NCI-H1092 (cell line): ENCODE measurements at regions not wholly inside any gene's neighbourhood (a gene's known extent, or its start where the extent isn't known, plus 50 kb on each side); places are given as distances from the start of the nearest gene placed in this dataset.

ENCODE experiments used
- DNase-seq: peaks from one replicate; lab custom pipeline; 2025; lab: John Stamatoyannopoulos, UW

GRCh38 chr2:17068021-17068420 is 402.4 kb upstream of the CYRIA start:
- no peak for DNase-seq

- DNase-seq = no peak
Observed at GRCh38 chr2:17065536-17065935, 399.9 kb upstream of the CYRIA start.

- no peak for DNase-seq
Observed at GRCh38 chr2:17061028-17061427, 395.4 kb upstream of the CYRIA start.

- DNase-seq = no peak
Observed at GRCh38 chr2:17059458-17059857, 393.8 kb upstream of the CYRIA start.

GRCh38 chr2:17058772-17059402 is 393.3 kb upstream of the CYRIA start:
- DNase-seq = no peak

GRCh38 chr2:17057109-17058017 is 391.7 kb upstream of the CYRIA start:
- no peak for DNase-seq

- no peak for DNase-seq
Observed at GRCh38 chr2:17056236-17056635, 390.6 kb upstream of the CYRIA start.

GRCh38 chr2:17052001-17052400 is 386.4 kb upstream of the CYRIA start:
- DNase-seq = no peak

- DNase-seq = no peak
Observed at GRCh38 chr2:17051538-17051937, 385.9 kb upstream of the CYRIA start.

- no peak for DNase-seq
Observed at GRCh38 chr2:17043173-17043572, 377.5 kb upstream of the CYRIA start.

- no peak for DNase-seq
Observed at GRCh38 chr2:17036361-17036760, 370.7 kb upstream of the CYRIA start.

- no peak for DNase-seq
Observed at GRCh38 chr2:17035010-17035409, 369.4 kb upstream of the CYRIA start.

GRCh38 chr2:17030047-17030446 is 364.4 kb upstream of the CYRIA start:
- no peak for DNase-seq

GRCh38 chr2:17012297-17012696 is 346.7 kb upstream of the CYRIA start:
- DNase-seq = no peak

GRCh38 chr2:17010104-17010503 is 344.5 kb upstream of the CYRIA start:
- DNase-seq = no peak

- no peak for DNase-seq
Observed at GRCh38 chr2:17000184-17000482, 334.5 kb upstream of the CYRIA start.

- DNase-seq = no peak
Observed at GRCh38 chr2:16999347-17000183, 333.9 kb upstream of the CYRIA start.

- no peak for DNase-seq
Observed at GRCh38 chr2:16978301-16978700, 312.7 kb upstream of the CYRIA start.

GRCh38 chr2:16974688-16975087 is 309.1 kb upstream of the CYRIA start:
- no peak for DNase-seq

GRCh38 chr2:16973586-16974286 is 308.1 kb upstream of the CYRIA start:
- DNase-seq = no peak

- DNase-seq = no peak
Observed at GRCh38 chr2:16972276-16972675, 306.6 kb upstream of the CYRIA start.

GRCh38 chr2:16971722-16972234 is 306.1 kb upstream of the CYRIA start:
- DNase-seq = no peak
